ENCODE measurements at regions not wholly inside any gene's neighbourhood (a gene's known extent, or its start where the extent isn't known, plus 50 kb on each side); places are given as distances from the start of the nearest gene placed in this dataset.

DNA sequence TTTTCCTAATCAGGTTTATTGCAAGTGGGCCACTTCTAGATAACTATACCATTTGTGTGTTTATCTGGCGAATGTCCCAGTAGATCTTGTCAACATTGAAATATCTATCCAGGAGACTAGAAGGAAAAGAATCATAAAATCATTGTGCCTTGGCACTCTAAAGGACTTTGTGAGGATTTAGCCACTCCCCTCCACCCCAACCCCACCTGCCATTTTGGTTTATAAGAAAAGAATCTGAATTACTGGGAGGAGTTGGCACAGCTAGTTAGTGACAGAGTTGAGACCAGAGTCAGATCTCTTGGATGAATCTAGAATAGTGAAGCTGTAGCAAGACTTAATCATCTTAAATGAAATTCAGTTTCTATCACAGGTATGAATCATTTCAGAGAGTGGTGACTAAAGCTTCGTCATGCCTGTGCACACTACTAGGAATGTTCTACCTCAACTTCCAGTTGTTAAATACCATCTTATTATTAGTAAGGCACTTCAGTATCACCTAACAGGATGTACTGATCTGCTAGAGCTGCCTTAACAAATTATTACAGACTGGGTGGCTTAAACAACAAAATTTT, 212.7 kb upstream of the SLC14A2 start:
- intact Hi-C loops (cut with micrococcal nuclease) = no loop called here
- Histone ChIP-seq H4K20me1 (replicated peaks; ENCODE audit: control insufficient read depth, extremely low read depth, insufficient read depth, low read length) (no peaks in the 10 kb centered on the region), H3K4me1 (ENCODE audit: control insufficient read depth, extremely low read depth, insufficient read depth, low read length) (no peaks in the 10 kb centered on the region), H3K79me2 (ENCODE audit: control insufficient read depth, insufficient read depth, low read length) (no peaks in the 10 kb centered on the region), H3K27ac (ENCODE audit: insufficient read depth, low read depth, low read length) (no peak overlapping the region), H3K9me1 (replicated peaks; ENCODE audit: control insufficient read depth, extremely low read depth, insufficient read depth, low read length) (no peaks in the 10 kb centered on the region), H3K36me3 (ENCODE audit: control insufficient read depth in 2 of 2, extremely low read depth in 1 of 2, insufficient read depth in 2 of 2, low read length in 2 of 2) (no peaks in the 10 kb centered on the region), H2AFZ (ENCODE audit: low read depth, low read length) (no peak overlapping the region), H3K4me2 (ENCODE audit: insufficient read depth, low read length) (no peak overlapping the region), H3K9ac (replicated peaks; ENCODE audit: extremely low read depth, insufficient read depth, low read length) (no peak overlapping the region), H3K27me3 (ENCODE audit: control insufficient read depth in 2 of 2, insufficient read depth in 2 of 2, low read length in 2 of 2) (no peaks in the 10 kb centered on the region), H3K4me3 (replicated peaks in 1 of 3; ENCODE audit: insufficient read depth in 1 of 3, low read depth in 1 of 3, low read length in 3 of 3) (no peak overlapping the region), H3K9me3 (replicated peaks; ENCODE audit: control insufficient read depth, insufficient read depth, low read length) (no peaks in the 10 kb centered on the region)
- ChIA-PET CTCF (no interaction called here), POLR2A (no interaction called here)
- no TSS peak for BruUV-seq (replicated peaks)
- no peak for DNase-seq (ENCODE audit: low read depth, low spot score)
- dilution Hi-C loops (cut with MboI; ENCODE audit: extremely low pct_ligation_motif_present, low sequenced_read_pairs) = no loop called here
- no peak for TF ChIP-seq EZH2 (IDR thresholded peaks at IDR 0.05; ENCODE audit: borderline replicate concordance, low read depth, low read length, severe bottlenecking)
- TF ChIP-seq POLR2A (IDR thresholded peaks at IDR 0.05; ENCODE audit: low read depth, low read length) = no peak
- TF ChIP-seq POLR2AphosphoS5 (IDR thresholded peaks at IDR 0.05; ENCODE audit: insufficient read depth, low read depth, low read length) = no peak
- no peak for TF ChIP-seq CTCF (IDR thresholded peaks at IDR 0.05; ENCODE audit: extremely low read depth in 1 of 2, insufficient read depth in 1 of 2, low read depth in 1 of 2, low read length in 2 of 2)
- TF ChIP-seq GATA2 (IDR thresholded peaks at IDR 0.05; ENCODE audit: insufficient read depth, insufficient read length, low read depth, low read length) = no peak
- no peak for TF ChIP-seq MAX (IDR thresholded peaks at IDR 0.05; ENCODE audit: insufficient read depth, insufficient read length)
- no peak for TF ChIP-seq JUN (IDR thresholded peaks at IDR 0.05; ENCODE audit: borderline replicate concordance, insufficient read depth, insufficient read length, low read depth)
- TF ChIP-seq MYC (IDR thresholded peaks at IDR 0.05; ENCODE audit: low read depth, low read length) = no peak
- TF ChIP-seq FOS (IDR thresholded peaks at IDR 0.05; ENCODE audit: borderline replicate concordance, insufficient read depth, low read length) = no peak
- no peak for FAIRE-seq

Data from endothelial cell of umbilical vein (primary cell).